GM12892 (cell line): ENCODE measurements at regions not wholly inside any gene's neighbourhood (a gene's known extent, or its start where the extent isn't known, plus 50 kb on each side); places are given as distances from the start of the nearest gene placed in this dataset.

ENCODE experiments used
- POLR2A ChIP-seq: IDR thresholded peaks from 2 replicates; pipeline ENCODE4 v1.6.1; 2011; ENCODE audit warnings: low read depth, low read length, control low read depth
- POLR2AphosphoS5 ChIP-seq: IDR thresholded peaks from 2 replicates; pipeline ENCODE4 v1.6.1; 2011; ENCODE audit warnings: low read depth, low read length, control low read depth

GRCh38 chr22:48397531-48398180, 1430.0 kb downstream of the BRD1 start:
- TF ChIP-seq POLR2A (no peak), POLR2AphosphoS5 (no peak)
